ENCODE measurements at regions not wholly inside any gene's neighbourhood (a gene's known extent, or its start where the extent isn't known, plus 50 kb on each side); places are given as distances from the start of the nearest gene placed in this dataset.
"Not testable (repeated sequence)": the region's sequence is repeated elsewhere in the genome, so short reads cannot be mapped to it uniquely, and the experiment has no call there.

GRCh38 chr12:9420817-9421519, 186.7 kb downstream of the KLRB1 start:
- not testable (repeated sequence) for H3K4me2 ChIP-seq (ENCODE audit: low read length); H3K4me1 ChIP-seq (ENCODE audit: control insufficient read depth, insufficient read depth, low read length); H3K36me3 ChIP-seq (ENCODE audit: insufficient read depth, low read length); H3K9me3 ChIP-seq (replicated peaks; ENCODE audit: low read length); H3K9ac ChIP-seq (ENCODE audit: low read depth, low read length); H3K4me3 ChIP-seq (ENCODE audit: low read length); H3K27me3 ChIP-seq (ENCODE audit: control insufficient read depth, insufficient read depth, low read length)

- not testable (repeated sequence) for H3K4me2 ChIP-seq (ENCODE audit: low read length); H3K9ac ChIP-seq (ENCODE audit: low read depth, low read length); H3K4me3 ChIP-seq (ENCODE audit: low read length); H3K9me3 ChIP-seq (replicated peaks; ENCODE audit: low read length); H3K27me3 ChIP-seq (ENCODE audit: control insufficient read depth, insufficient read depth, low read length); H3K36me3 ChIP-seq (ENCODE audit: insufficient read depth, low read length); H3K4me1 ChIP-seq (ENCODE audit: control insufficient read depth, insufficient read depth, low read length)
Observed at GRCh38 chr12:9418669-9419041, 189.1 kb downstream of the KLRB1 start.

GRCh38 chr12:9417947-9418668, 189.6 kb downstream of the KLRB1 start:
- not testable (repeated sequence) for H3K9ac ChIP-seq (ENCODE audit: low read depth, low read length); H3K9me3 ChIP-seq (replicated peaks; ENCODE audit: low read length); H3K36me3 ChIP-seq (ENCODE audit: insufficient read depth, low read length); H3K4me2 ChIP-seq (ENCODE audit: low read length); H3K27me3 ChIP-seq (ENCODE audit: control insufficient read depth, insufficient read depth, low read length); H3K4me3 ChIP-seq (ENCODE audit: low read length); H3K4me1 ChIP-seq (ENCODE audit: control insufficient read depth, insufficient read depth, low read length)

GRCh38 chr12:9417341-9417740, 190.4 kb downstream of the KLRB1 start:
- H3K9me3 ChIP-seq (replicated peaks; ENCODE audit: low read length); H3K4me2 ChIP-seq (ENCODE audit: low read length); H3K4me1 ChIP-seq (ENCODE audit: control insufficient read depth, insufficient read depth, low read length); H3K36me3 ChIP-seq (ENCODE audit: insufficient read depth, low read length); H3K27me3 ChIP-seq (ENCODE audit: control insufficient read depth, insufficient read depth, low read length); H3K4me3 ChIP-seq (ENCODE audit: low read length); H3K9ac ChIP-seq (ENCODE audit: low read depth, low read length): not testable (repeated sequence)

GRCh38 chr12:9416346-9416745, 191.4 kb downstream of the KLRB1 start:
- not testable (repeated sequence) for H3K9me3 ChIP-seq (replicated peaks; ENCODE audit: low read length); H3K4me1 ChIP-seq (ENCODE audit: control insufficient read depth, insufficient read depth, low read length); H3K27me3 ChIP-seq (ENCODE audit: control insufficient read depth, insufficient read depth, low read length); H3K4me2 ChIP-seq (ENCODE audit: low read length); H3K9ac ChIP-seq (ENCODE audit: low read depth, low read length); H3K4me3 ChIP-seq (ENCODE audit: low read length); H3K36me3 ChIP-seq (ENCODE audit: insufficient read depth, low read length)

- not testable (repeated sequence) for H3K27me3 ChIP-seq (ENCODE audit: control insufficient read depth, insufficient read depth, low read length); H3K4me2 ChIP-seq (ENCODE audit: low read length); H3K9me3 ChIP-seq (replicated peaks; ENCODE audit: low read length); H3K36me3 ChIP-seq (ENCODE audit: insufficient read depth, low read length); H3K4me1 ChIP-seq (ENCODE audit: control insufficient read depth, insufficient read depth, low read length); H3K9ac ChIP-seq (ENCODE audit: low read depth, low read length); H3K4me3 ChIP-seq (ENCODE audit: low read length)
Observed at GRCh38 chr12:9415898-9416297, 191.8 kb downstream of the KLRB1 start.

- not testable (repeated sequence) for H3K9ac ChIP-seq (ENCODE audit: low read depth, low read length); H3K36me3 ChIP-seq (ENCODE audit: insufficient read depth, low read length); H3K4me1 ChIP-seq (ENCODE audit: control insufficient read depth, insufficient read depth, low read length); H3K27me3 ChIP-seq (ENCODE audit: control insufficient read depth, insufficient read depth, low read length); H3K9me3 ChIP-seq (replicated peaks; ENCODE audit: low read length); H3K4me2 ChIP-seq (ENCODE audit: low read length); H3K4me3 ChIP-seq (ENCODE audit: low read length)
Observed at GRCh38 chr12:9413862-9414261, 193.9 kb downstream of the KLRB1 start.

GRCh38 chr12:9412459-9412858, 195.3 kb downstream of the KLRB1 start:
- not testable (repeated sequence) for H3K9me3 ChIP-seq (replicated peaks; ENCODE audit: low read length); H3K27me3 ChIP-seq (ENCODE audit: control insufficient read depth, insufficient read depth, low read length); H3K4me2 ChIP-seq (ENCODE audit: low read length); H3K4me1 ChIP-seq (ENCODE audit: control insufficient read depth, insufficient read depth, low read length); H3K9ac ChIP-seq (ENCODE audit: low read depth, low read length); H3K36me3 ChIP-seq (ENCODE audit: insufficient read depth, low read length); H3K4me3 ChIP-seq (ENCODE audit: low read length)

GRCh38 chr12:9411616-9412268, 196.0 kb downstream of the KLRB1 start:
- H3K4me3 ChIP-seq (ENCODE audit: low read length); H3K36me3 ChIP-seq (ENCODE audit: insufficient read depth, low read length); H3K9me3 ChIP-seq (replicated peaks; ENCODE audit: low read length); H3K4me1 ChIP-seq (ENCODE audit: control insufficient read depth, insufficient read depth, low read length); H3K4me2 ChIP-seq (ENCODE audit: low read length); H3K27me3 ChIP-seq (ENCODE audit: control insufficient read depth, insufficient read depth, low read length); H3K9ac ChIP-seq (ENCODE audit: low read depth, low read length): not testable (repeated sequence)

GRCh38 chr12:9407425-9407748, 199.2 kb upstream of the PZP start:
- H3K36me3 ChIP-seq (ENCODE audit: insufficient read depth, low read length); H3K4me3 ChIP-seq (ENCODE audit: low read length); H3K4me1 ChIP-seq (ENCODE audit: control insufficient read depth, insufficient read depth, low read length); H3K9ac ChIP-seq (ENCODE audit: low read depth, low read length); H3K4me2 ChIP-seq (ENCODE audit: low read length); H3K9me3 ChIP-seq (replicated peaks; ENCODE audit: low read length); H3K27me3 ChIP-seq (ENCODE audit: control insufficient read depth, insufficient read depth, low read length): not testable (repeated sequence)

GRCh38 chr12:9406564-9407424, 198.6 kb upstream of the PZP start:
- Histone ChIP-seq H3K4me1 (ENCODE audit: control insufficient read depth, insufficient read depth, low read length) (no peaks in the 10 kb centered on the region), H3K4me3 (ENCODE audit: low read length) (no peak overlapping the region), H3K36me3 (ENCODE audit: insufficient read depth, low read length) (no peaks in the 10 kb centered on the region), H3K9ac (ENCODE audit: low read depth, low read length) (no peak overlapping the region), H3K27me3 (ENCODE audit: control insufficient read depth, insufficient read depth, low read length) (no peaks in the 10 kb centered on the region), H3K4me2 (ENCODE audit: low read length) (no peak overlapping the region), H3K9me3 (replicated peaks; ENCODE audit: low read length) (no peaks in the 10 kb centered on the region)
